CD4-positive, alpha-beta T cell treated with Interleukin-15 for 4 hours (primary cell): ENCODE measurements at regions not wholly inside any gene's neighbourhood (a gene's known extent, or its start where the extent isn't known, plus 50 kb on each side); places are given as distances from the start of the nearest gene placed in this dataset.
"Not testable (repeated sequence)": the region's sequence is repeated elsewhere in the genome, so short reads cannot be mapped to it uniquely, and the experiment has no call there.

Experiments
- DNase-seq: peaks from one replicate; pipeline ENCODE4 v3.0.0-alpha.2; 2020; ENCODE audit warnings: low spot score

DNA sequence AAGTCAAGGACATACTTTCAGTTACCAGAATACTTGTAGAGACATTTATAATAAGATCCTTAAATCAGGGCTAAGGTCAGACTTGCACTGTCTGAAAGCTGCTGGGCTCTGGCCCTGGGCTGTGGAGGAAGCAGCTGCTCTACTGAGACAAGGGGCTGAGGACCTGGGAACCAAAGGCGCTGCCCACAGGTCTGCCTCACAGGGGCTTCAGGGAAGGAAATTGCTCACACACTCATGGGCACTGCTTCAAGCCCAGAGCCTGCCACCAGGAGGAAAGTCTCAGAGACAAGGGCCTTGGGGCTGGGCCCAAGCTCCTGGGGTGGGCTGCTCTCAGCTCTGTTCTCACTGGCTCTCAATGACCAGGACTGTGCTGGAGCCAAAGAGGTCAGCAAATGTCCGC lies 614.1 kb downstream of the RPIA start:
- not testable (repeated sequence) for DNase-seq

GRCh38 chr2:89306869-89307637 lies 615.6 kb downstream of the RPIA start:
- not testable (repeated sequence) for DNase-seq

DNA sequence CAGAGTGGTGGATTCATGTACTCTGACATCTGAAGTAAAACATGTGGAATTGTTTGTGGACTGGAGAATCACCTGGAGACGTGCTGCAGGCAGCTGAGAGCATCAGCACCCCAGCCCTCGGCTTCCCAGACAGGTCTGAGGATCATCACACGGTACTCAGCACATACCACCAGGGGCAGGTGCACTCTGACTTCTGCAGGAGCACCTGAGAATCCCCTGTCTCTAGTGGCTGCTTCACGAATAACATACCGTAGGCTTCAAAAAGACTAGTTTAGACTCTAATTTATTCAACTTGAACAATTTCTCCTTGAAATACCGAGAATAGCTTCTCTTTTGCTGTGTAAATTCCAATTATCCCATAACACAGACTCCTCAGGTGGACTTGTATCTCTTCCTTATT lies 627.5 kb downstream of the RPIA start:
- DNase-seq, result not testable (repeated sequence)

DNA sequence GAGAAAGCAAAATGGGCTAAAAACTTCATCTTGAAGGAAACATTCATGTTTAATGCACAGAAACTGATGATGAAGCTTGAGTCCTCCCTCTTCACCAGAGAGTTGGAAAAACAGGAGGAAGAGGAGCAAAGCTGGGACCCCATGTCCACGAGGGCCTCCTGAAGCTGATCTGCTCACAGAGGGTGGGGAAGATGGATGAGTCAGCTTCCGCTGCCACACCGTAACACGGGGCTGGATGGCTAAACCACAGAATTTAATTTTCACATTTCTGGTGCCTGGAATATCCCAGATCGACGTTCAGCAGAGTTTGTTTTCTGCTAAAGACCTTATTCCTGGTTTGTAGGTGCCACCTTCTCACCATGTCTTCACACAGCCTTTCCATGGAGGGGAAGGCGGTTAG lies 634.4 kb downstream of the RPIA start:
- DNase-seq, result not testable (repeated sequence)

- not testable (repeated sequence) for DNase-seq
Observed at GRCh38 chr2:89326455-89326854, 635.0 kb downstream of the RPIA start.

DNA sequence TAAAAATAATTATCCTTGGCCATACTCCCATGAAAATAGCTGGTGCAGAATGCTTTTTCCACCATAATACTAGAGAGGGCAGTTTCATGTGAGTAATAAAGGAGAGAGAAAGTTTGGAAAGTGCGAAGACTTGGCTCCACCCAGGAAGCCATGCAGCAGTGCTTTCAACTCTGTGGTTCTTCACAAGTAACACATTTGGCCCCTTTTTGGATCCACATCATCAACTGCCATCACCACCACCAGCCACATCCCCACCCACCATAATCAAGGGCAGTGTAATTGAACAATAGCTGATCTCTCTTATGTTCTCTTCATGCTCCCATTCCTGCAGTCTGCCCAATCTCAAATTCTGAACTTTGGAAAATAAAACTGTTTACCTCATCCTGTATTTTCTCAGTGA lies 637.3 kb downstream of the RPIA start:
- DNase-seq, result not testable (repeated sequence)
